Nephron progenitor cell (in vitro differentiated cells): ENCODE measurements at regions not wholly inside any gene's neighbourhood (a gene's known extent, or its start where the extent isn't known, plus 50 kb on each side); places are given as distances from the start of the nearest gene placed in this dataset.
"Not testable (repeated sequence)": the region's sequence is repeated elsewhere in the genome, so short reads cannot be mapped to it uniquely, and the experiment has no call there.

Experiments
- DNase-seq: peaks from one replicate; pipeline ENCODE4 v3.0.0; 2021
- H3K27ac Mint-ChIP-seq: 2 replicates; pipeline ENCODE4 v1.8.0; 2021; ENCODE audit warnings: mild to moderate bottlenecking, moderate library complexity, mixed read lengths
- H3K27me3 Mint-ChIP-seq: 2 replicates; pipeline ENCODE4 v1.8.0; 2021; ENCODE audit warnings: mild to moderate bottlenecking, low read depth, mixed read lengths; ENCODE audit not compliant: poor library complexity
- H3K36me3 Mint-ChIP-seq: 2 replicates; pipeline ENCODE4 v1.8.0; 2021; ENCODE audit warnings: low read depth, mixed read lengths
- H3K4me1 Mint-ChIP-seq: 2 replicates; pipeline ENCODE4 v1.8.0; 2021; ENCODE audit warnings: mixed read lengths
- H3K4me3 Mint-ChIP-seq: 2 replicates; pipeline ENCODE4 v1.8.0; 2021; ENCODE audit warnings: mild to moderate bottlenecking, moderate library complexity, mixed read lengths
- H3K9me3 Mint-ChIP-seq: 2 replicates; pipeline ENCODE4 v1.8.0; 2021; ENCODE audit warnings: mild to moderate bottlenecking, moderate library complexity, mixed read lengths
- TF ChIP-seq, protein P1 (sequence below): fragments of 200-600 bp; sonication (generic); IDR thresholded peaks from 2 replicates; pipeline ENCODE4 v1.5.0; 2021; ENCODE audit warnings: antibody characterized with exemption

DNA sequence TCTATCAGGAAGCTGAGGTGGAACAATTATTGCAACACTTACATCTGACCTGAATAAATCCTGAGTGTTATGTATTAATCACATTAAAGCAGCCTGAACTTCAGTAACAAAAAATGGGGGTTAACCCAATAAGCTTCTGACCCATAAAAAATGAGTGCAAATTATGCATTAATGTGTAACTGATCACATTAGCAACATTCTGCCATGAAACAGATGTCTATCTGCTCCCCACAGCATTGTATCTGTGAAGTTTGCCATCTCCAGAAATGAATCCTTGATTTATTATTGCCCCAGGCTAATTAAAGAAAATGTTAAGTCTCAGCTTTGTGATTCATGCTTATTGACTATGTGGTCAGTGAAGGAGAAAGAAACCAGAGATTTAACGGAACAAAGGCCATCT, 304.9 kb downstream of the PCDH20 start:
- no peaks in the 10 kb centered on the region for H3K36me3 Mint-ChIP-seq
- H3K4me3 Mint-ChIP-seq = no peak overlapping the region
- no peaks in the 10 kb centered on the region for H3K4me1 Mint-ChIP-seq
- TF ChIP-seq, protein P1, sequence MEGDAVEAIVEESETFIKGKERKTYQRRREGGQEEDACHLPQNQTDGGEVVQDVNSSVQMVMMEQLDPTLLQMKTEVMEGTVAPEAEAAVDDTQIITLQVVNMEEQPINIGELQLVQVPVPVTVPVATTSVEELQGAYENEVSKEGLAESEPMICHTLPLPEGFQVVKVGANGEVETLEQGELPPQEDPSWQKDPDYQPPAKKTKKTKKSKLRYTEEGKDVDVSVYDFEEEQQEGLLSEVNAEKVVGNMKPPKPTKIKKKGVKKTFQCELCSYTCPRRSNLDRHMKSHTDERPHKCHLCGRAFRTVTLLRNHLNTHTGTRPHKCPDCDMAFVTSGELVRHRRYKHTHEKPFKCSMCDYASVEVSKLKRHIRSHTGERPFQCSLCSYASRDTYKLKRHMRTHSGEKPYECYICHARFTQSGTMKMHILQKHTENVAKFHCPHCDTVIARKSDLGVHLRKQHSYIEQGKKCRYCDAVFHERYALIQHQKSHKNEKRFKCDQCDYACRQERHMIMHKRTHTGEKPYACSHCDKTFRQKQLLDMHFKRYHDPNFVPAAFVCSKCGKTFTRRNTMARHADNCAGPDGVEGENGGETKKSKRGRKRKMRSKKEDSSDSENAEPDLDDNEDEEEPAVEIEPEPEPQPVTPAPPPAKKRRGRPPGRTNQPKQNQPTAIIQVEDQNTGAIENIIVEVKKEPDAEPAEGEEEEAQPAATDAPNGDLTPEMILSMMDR = no peak
- peaks cover 2% of the 10 kb centered on the region for H3K9me3 Mint-ChIP-seq
- H3K27ac Mint-ChIP-seq = no peak overlapping the region
- no peaks in the 10 kb centered on the region for H3K27me3 Mint-ChIP-seq
- no peak for DNase-seq

DNA sequence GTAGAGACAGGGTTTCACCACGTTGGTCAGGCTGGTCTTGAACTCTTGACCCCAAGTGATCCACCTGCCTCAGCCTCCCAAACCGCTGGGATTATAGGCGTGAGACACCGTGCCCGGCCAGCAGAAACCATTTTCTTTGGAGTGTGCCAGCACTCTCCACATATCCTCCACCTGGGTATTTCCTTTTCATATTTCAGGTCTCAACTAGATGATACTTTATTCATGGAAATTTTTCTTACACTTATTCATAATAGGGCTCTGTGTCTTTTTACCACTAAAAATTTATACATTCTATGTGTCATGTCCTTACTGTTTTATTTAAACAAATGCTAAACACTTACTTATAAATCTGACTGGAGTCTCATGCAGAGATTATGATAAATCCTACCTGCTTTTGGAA, 305.9 kb downstream of the PCDH20 start:
- TF ChIP-seq, protein P1 = no peak
- H3K36me3 Mint-ChIP-seq = no peaks in the 10 kb centered on the region
- no peak overlapping the region for H3K4me3 Mint-ChIP-seq
- H3K27me3 Mint-ChIP-seq = no peaks in the 10 kb centered on the region
- H3K27ac Mint-ChIP-seq = no peak overlapping the region
- H3K4me1 Mint-ChIP-seq = no peaks in the 10 kb centered on the region
- no peaks in the 10 kb centered on the region for H3K9me3 Mint-ChIP-seq
- no peak for DNase-seq

DNA sequence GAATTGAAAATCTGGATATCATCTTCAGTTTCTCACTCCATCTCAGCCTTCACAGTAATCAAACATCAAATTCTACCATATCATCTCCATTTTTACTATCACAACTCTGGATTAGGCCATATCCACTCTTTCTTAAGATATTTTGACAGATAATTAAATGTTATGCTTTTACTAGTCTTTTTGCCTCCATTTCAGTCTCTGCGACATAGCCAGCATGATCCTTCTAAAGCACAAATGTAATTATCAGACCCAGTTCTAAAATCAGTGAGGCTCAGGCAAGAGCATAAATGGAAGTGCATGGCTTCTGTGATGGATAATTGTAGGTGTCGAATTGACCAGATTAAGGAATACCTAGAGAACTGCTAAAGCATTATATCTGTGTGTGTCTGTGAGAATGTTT, 307.7 kb downstream of the PCDH20 start:
- H3K27ac Mint-ChIP-seq = no peak overlapping the region
- TF ChIP-seq, protein P1 = no peak
- DNase-seq = no peak
- H3K4me1 Mint-ChIP-seq = no peaks in the 10 kb centered on the region
- no peaks in the 10 kb centered on the region for H3K9me3 Mint-ChIP-seq
- no peak overlapping the region for H3K4me3 Mint-ChIP-seq
- no peaks in the 10 kb centered on the region for H3K27me3 Mint-ChIP-seq
- H3K36me3 Mint-ChIP-seq = no peaks in the 10 kb centered on the region

DNA sequence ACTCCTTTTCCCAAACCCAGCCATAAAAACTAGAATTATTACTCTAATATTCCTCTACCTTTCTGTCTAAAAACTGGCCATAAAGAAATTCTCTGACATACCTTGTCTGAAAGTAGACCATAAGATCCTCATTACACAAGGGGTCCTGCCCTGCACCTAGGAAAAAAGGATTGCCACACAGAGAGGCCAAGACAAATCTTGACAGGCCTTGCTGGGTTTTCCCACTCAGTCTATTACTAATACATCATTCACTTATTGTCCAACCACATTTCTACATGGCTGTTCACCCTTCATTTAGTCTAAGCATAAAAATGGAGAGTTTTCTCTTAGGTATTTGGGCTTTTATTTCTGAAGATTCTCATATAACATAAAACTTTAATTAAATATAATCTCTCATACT, 319.8 kb downstream of the PCDH20 start:
- no peak overlapping the region for H3K27ac Mint-ChIP-seq
- no peaks in the 10 kb centered on the region for H3K9me3 Mint-ChIP-seq
- H3K4me3 Mint-ChIP-seq = no peak overlapping the region
- no peak for DNase-seq
- peaks cover 4% of the 10 kb centered on the region for H3K27me3 Mint-ChIP-seq
- peaks cover 6% of the 10 kb centered on the region for H3K4me1 Mint-ChIP-seq
- no peaks in the 10 kb centered on the region for H3K36me3 Mint-ChIP-seq
- TF ChIP-seq, protein P1 = no peak

DNA sequence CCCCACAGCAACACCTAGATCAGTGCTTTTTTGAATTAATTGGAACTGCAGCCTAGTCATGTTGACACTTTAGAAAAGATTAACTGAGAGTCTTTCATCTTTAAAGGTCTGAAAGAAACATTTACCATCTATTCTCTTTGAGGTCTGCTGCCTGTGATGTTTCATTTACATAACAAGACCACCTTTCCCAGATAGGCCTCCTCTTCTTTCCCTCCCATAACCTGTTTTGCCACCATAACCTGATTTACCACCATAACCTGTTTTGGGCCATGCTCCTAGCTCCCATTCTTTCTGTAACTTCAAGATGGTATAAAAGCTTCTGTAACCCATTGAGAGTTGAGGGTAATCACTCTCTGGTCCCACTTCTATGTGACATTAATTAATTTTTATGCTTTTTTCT, 320.8 kb downstream of the PCDH20 start:
- no peak overlapping the region for H3K4me3 Mint-ChIP-seq
- H3K36me3 Mint-ChIP-seq = no peaks in the 10 kb centered on the region
- H3K4me1 Mint-ChIP-seq = peaks cover 9% of the 10 kb centered on the region
- TF ChIP-seq, protein P1 = no peak
- H3K27me3 Mint-ChIP-seq = peaks cover 7% of the 10 kb centered on the region
- H3K27ac Mint-ChIP-seq = no peak overlapping the region
- no peaks in the 10 kb centered on the region for H3K9me3 Mint-ChIP-seq
- DNase-seq = no peak

DNA sequence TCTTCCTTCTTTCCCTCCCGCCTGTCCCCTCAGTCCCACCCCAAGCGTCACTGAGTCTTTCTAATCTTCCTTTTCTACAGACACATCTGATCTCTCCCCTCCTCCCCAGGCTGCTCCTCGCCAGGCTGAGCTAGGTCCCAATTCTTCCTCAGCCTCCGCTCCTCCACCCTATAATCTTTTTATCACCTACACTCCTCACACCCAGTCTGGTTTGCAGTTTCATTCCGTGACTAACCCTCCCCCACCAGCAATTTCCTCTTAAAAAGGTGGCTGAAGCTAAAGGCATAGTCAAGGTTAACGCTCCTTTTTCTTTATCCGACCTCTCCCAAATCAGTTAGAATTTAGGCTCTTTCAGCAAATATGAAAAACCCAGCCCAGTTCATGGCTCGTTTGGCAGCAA, 325.8 kb downstream of the PCDH20 start:
- not testable (repeated sequence) for DNase-seq, H3K27me3 Mint-ChIP-seq, H3K4me3 Mint-ChIP-seq, H3K9me3 Mint-ChIP-seq, H3K27ac Mint-ChIP-seq, H3K36me3 Mint-ChIP-seq
- H3K4me1 Mint-ChIP-seq = peaks cover 11% of the 10 kb centered on the region
